A549 (cell line): ENCODE measurements at regions not wholly inside any gene's neighbourhood (a gene's known extent, or its start where the extent isn't known, plus 50 kb on each side); places are given as distances from the start of the nearest gene placed in this dataset.

ENCODE experiments used
- ATAC-seq, 2 experiments: fragments of 200-7000 bp in 1 of 2; fragments of >200 bp in 1 of 2; cut with Nextera tagmentation in 1 of 2; cut with Tn5 transposase in 1 of 2; 3 replicates each; pipeline versions ENCODE4 v1.8.0 to v1.9.1; 2018 to 2020; ENCODE audit warnings: mild to moderate bottlenecking in 1 of 2, moderate library complexity in 1 of 2
- CTCF ChIA-PET: fragments of 300-600 bp; sonication (Branson Sonifier 250); formaldehyde crosslinking; extraction: SDS; loops from one replicate; lab custom pipeline; 2021; ENCODE audit warnings: antibody characterized with exemption, inconsistent platforms; lab: Yijun Ruan, JAX
- POLR2A ChIA-PET: fragments of 350-600 bp; formaldehyde crosslinking; extraction: SDS; loops from one replicate; lab custom pipeline; 2021; ENCODE audit warnings: antibody characterized with exemption, inconsistent platforms; lab: Yijun Ruan, JAX
- DNase-seq, 2 experiments: peaks; one replicate each; pipeline versions ENCODE4 v3.0.0 to v3.0.0-alpha.2; 2011 to 2016; ENCODE audit warnings: low read depth in 1 of 2, low spot score in 1 of 2
- FAIRE-seq: peaks from 2 replicates; lab custom pipeline; 2011; peaks lifted over from hg19 to GRCh38; lab: Jason Lieb, UNC
- H3K27ac ChIP-seq, 2 experiments: fragments of >200 bp; sonication (Bioruptor Twin); formaldehyde crosslinking; 3 replicates each; pipeline ENCODE4 v1.5.1; 2016 to 2017
- H3K4me1 ChIP-seq: fragments of >200 bp; sonication (Bioruptor Twin); formaldehyde crosslinking; 3 replicates; pipeline ENCODE4 v1.6.1; 2016
- H3K4me2 ChIP-seq: fragments of >200 bp; sonication (Bioruptor Twin); formaldehyde crosslinking; 3 replicates; pipeline ENCODE4 v1.6.1; 2016
- H3K4me3 ChIP-seq: fragments of >200 bp; sonication (Bioruptor Twin); formaldehyde crosslinking; 3 replicates; pipeline ENCODE4 v1.5.1; 2016
- H3K9me3 ChIP-seq: fragments of >200 bp; sonication (Bioruptor Twin); formaldehyde crosslinking; 3 replicates; pipeline ENCODE4 v1.6.1; 2016
- CBX2 ChIP-seq: fragments of 200-600 bp; sonication (generic); IDR thresholded peaks from 2 replicates; pipeline ENCODE4 v1.6.1; 2016; ENCODE audit warnings: low read depth, mild to moderate bottlenecking, borderline replicate concordance
- CEBPB ChIP-seq, 2 experiments: fragments of >200 bp in 1 of 2; sonication (Bioruptor Twin) in 1 of 2; formaldehyde crosslinking in 1 of 2; IDR thresholded peaks; 2 replicates each; pipeline ENCODE4 v1.6.1; 2012 to 2016
- EHF ChIP-seq: fragments of 250-450 bp; sonication (Bioruptor Pico); IDR thresholded peaks from 2 replicates; pipeline ENCODE4 v1.5.0; 2020; ENCODE audit warnings: mild to moderate bottlenecking
- FOSB ChIP-seq: fragments of 250-450 bp; sonication (Bioruptor Pico); IDR thresholded peaks from 2 replicates; pipeline ENCODE4 v1.5.0; 2020; ENCODE audit warnings: mild to moderate bottlenecking, moderate library complexity
- FOXS1 ChIP-seq: fragments of 250-450 bp; sonication (Bioruptor Pico); IDR thresholded peaks from 2 replicates; pipeline ENCODE4 v1.5.0; 2020; ENCODE audit warnings: mild to moderate bottlenecking, moderate library complexity
- GATA3 ChIP-seq: IDR thresholded peaks from 2 replicates; pipeline ENCODE4 v1.6.1; 2012; ENCODE audit warnings: borderline replicate concordance
- HOXB5 ChIP-seq: fragments of 250-450 bp; sonication (Bioruptor Pico); IDR thresholded peaks from 2 replicates; pipeline ENCODE4 v1.5.0; 2020; ENCODE audit warnings: mild to moderate bottlenecking, moderate library complexity
- KDM5A ChIP-seq: fragments of 200-600 bp; sonication (generic); IDR thresholded peaks from 2 replicates; pipeline ENCODE4 v1.6.1; 2016; ENCODE audit warnings: antibody characterized with exemption, mild to moderate bottlenecking
- MAFK ChIP-seq: fragments of 450-650 bp; IDR thresholded peaks from 2 replicates; pipeline ENCODE4 v1.6.1; 2014; ENCODE audit not compliant: partially characterized antibody
- NPAS2 ChIP-seq: fragments of 250-450 bp; sonication (Bioruptor Pico); IDR thresholded peaks from 2 replicates; pipeline ENCODE4 v1.8.0; 2022; ENCODE audit warnings: mild to moderate bottlenecking, moderate library complexity, borderline replicate concordance
- RAD21 ChIP-seq, 2 experiments: fragments of >200 bp in 1 of 2; sonication (Bioruptor Twin) in 1 of 2; formaldehyde crosslinking in 1 of 2; IDR thresholded peaks in 1 of 2; conservative IDR thresholded peaks in 1 of 2; 2 replicates in 1 of 2; 3 replicates in 1 of 2; pipeline ENCODE4 v1.6.1; 2012 to 2018; ENCODE audit warnings: inconsistent platforms in 1 of 2
- RFX5 ChIP-seq: fragments of 450-650 bp; IDR thresholded peaks from 2 replicates; pipeline ENCODE4 v1.7.1; 2014; ENCODE audit warnings: antibody characterized with exemption, mild to moderate bottlenecking, moderate library complexity
- SREBF2 ChIP-seq: fragments of 450-650 bp; IDR thresholded peaks from 2 replicates; pipeline ENCODE4 v1.6.1; 2014; ENCODE audit warnings: mild to moderate bottlenecking, moderate library complexity
- ZNF302 ChIP-seq: fragments of 250-450 bp; sonication (Bioruptor Pico); IDR thresholded peaks from 2 replicates; pipeline ENCODE4 v1.9.0; 2021; ENCODE audit warnings: inconsistent platforms, mild to moderate bottlenecking, moderate library complexity
- WGBS: methylation state at CpG from one replicate; pipeline ENCODE4 v1.1.6; 2017; ENCODE audit errors: missing lambda C conversion rate; 5-methylcytosine and 5-hydroxymethylcytosine counted together
- TF ChIP-seq, protein P1 (sequence below): fragments of >200 bp; sonication (Bioruptor Twin); formaldehyde crosslinking; IDR thresholded peaks from 3 replicates; pipeline ENCODE4 v1.5.1; 2016
- TF ChIP-seq, protein P2 (sequence below): IDR thresholded peaks from 2 replicates; pipeline ENCODE4 v1.6.1; 2012; ENCODE audit warnings: low read depth, borderline replicate concordance
- TF ChIP-seq, protein P3 (sequence below): fragments of >200 bp; sonication (Bioruptor Twin); formaldehyde crosslinking; IDR thresholded peaks from 2 replicates; pipeline ENCODE4 v1.6.1; 2016
- TF ChIP-seq, protein P4 (sequence below): fragments of 450-650 bp; IDR thresholded peaks from 2 replicates; pipeline ENCODE4 v1.6.1; 2014; ENCODE audit warnings: antibody characterized with exemption
- TF ChIP-seq, protein P5 (sequence below): fragments of 200-600 bp; sonication (generic); IDR thresholded peaks from 2 replicates; pipeline ENCODE4 v1.6.1; 2016; ENCODE audit warnings: antibody characterized with exemption, mild to moderate bottlenecking, moderate library complexity
- TF ChIP-seq, protein P6 (sequence below): IDR thresholded peaks from 2 replicates; pipeline ENCODE4 v1.6.1; 2012

DNA sequence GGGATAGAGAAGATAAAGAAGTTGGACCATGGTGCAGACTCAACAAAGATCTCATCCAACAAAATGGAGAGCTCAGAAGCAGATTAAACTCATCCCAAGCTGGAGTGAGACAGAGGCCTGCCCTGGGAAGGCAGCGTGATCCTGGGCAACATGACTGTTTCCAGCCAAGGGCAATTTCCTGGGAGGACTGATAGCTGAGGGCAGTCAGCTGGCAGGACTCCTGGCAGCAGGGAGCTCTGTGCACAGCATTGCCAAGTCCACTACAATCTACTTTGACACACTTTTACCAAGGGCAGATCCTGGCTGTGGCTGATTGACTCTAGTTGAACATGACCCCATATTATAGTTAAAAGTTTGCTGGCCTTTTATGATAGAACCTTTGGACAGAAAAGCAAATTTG is 357.3 kb upstream of the RASGEF1B start:
- H3K9me3 ChIP-seq, result no peaks in the 10 kb centered on the region
- CTCF ChIA-PET, result no interaction called here

DNA sequence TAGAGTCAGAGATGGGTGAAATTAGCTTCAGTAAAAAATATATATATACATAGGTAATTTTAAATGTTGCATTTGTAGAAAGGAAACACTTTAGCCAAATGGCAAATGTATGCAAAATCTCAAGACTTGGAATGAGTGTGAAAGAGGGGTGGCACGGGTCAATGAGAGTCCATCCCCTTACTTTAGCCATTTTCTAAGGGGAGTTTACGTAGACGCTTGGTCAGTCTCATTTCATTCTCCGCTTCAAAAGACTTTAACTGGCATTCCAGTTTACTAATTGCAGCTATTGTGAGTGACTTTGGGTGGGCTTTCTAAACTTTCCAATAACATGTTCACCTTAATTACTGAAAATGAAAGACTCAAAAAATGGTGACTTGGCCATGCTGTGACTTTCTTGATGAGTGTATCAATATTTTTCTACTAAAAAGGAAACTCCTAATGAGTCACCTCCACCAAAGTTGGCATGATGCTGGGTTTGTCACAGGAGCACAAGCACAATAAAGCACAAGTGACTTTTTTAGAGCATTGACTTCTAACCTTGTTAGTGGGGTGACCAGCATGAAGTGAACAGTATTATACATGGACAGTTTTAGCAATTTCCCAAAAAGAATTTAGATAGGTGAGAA is 356.0 kb upstream of the RASGEF1B start:
- ChIA-PET POLR2A (no interaction called here), CTCF (no interaction called here)
- H3K4me2 ChIP-seq, result no peak overlapping the region
- H3K9me3 ChIP-seq, result no peaks in the 10 kb centered on the region
- H3K4me3 ChIP-seq, result no peak overlapping the region
- H3K27ac ChIP-seq, result no peak overlapping the region
- no peaks in the 10 kb centered on the region for H3K4me1 ChIP-seq
- ATAC-seq, result no peak
- 68% methylated on average over 4 of the region's 4 CpGs for WGBS
- DNase-seq, result no peak
- TF ChIP-seq CEBPB (IDR thresholded peaks at IDR 0.05), result no peak
- no peak for TF ChIP-seq FOXS1 (CRISPR knock-in tag)
- TF ChIP-seq, protein P1, sequence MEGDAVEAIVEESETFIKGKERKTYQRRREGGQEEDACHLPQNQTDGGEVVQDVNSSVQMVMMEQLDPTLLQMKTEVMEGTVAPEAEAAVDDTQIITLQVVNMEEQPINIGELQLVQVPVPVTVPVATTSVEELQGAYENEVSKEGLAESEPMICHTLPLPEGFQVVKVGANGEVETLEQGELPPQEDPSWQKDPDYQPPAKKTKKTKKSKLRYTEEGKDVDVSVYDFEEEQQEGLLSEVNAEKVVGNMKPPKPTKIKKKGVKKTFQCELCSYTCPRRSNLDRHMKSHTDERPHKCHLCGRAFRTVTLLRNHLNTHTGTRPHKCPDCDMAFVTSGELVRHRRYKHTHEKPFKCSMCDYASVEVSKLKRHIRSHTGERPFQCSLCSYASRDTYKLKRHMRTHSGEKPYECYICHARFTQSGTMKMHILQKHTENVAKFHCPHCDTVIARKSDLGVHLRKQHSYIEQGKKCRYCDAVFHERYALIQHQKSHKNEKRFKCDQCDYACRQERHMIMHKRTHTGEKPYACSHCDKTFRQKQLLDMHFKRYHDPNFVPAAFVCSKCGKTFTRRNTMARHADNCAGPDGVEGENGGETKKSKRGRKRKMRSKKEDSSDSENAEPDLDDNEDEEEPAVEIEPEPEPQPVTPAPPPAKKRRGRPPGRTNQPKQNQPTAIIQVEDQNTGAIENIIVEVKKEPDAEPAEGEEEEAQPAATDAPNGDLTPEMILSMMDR, result no peak
- no peak for TF ChIP-seq HOXB5 (CRISPR knock-in tag)
- FAIRE-seq, result no peak

More for the DNA sequence above, 357.3 kb upstream of the RASGEF1B start:
- no peak for TF ChIP-seq EHF
- no peak for TF ChIP-seq FOSB
- TF ChIP-seq, protein P2, sequence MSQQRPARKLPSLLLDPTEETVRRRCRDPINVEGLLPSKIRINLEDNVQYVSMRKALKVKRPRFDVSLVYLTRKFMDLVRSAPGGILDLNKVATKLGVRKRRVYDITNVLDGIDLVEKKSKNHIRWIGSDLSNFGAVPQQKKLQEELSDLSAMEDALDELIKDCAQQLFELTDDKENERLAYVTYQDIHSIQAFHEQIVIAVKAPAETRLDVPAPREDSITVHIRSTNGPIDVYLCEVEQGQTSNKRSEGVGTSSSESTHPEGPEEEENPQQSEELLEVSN, result no peak
- TF ChIP-seq KDM5A, result no peak
- TF ChIP-seq, protein P1, result no peak
- no peak for TF ChIP-seq CBX2
- TF ChIP-seq, protein P3, sequence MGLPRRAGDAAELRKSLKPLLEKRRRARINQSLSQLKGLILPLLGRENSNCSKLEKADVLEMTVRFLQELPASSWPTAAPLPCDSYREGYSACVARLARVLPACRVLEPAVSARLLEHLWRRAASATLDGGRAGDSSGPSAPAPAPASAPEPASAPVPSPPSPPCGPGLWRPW, result no peak
- no peak for TF ChIP-seq GATA3
- TF ChIP-seq, protein P4, sequence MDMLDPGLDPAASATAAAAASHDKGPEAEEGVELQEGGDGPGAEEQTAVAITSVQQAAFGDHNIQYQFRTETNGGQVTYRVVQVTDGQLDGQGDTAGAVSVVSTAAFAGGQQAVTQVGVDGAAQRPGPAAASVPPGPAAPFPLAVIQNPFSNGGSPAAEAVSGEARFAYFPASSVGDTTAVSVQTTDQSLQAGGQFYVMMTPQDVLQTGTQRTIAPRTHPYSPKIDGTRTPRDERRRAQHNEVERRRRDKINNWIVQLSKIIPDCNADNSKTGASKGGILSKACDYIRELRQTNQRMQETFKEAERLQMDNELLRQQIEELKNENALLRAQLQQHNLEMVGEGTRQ, result no peak
- no peaks in the 10 kb centered on the region for H3K4me1 ChIP-seq
- POLR2A ChIA-PET, result no interaction called here
- no peak for ATAC-seq
- 17% methylated on average over 1 of the region's 1 CpG for WGBS
- DNase-seq, result no peak
- no peak overlapping the region for H3K4me2 ChIP-seq
- no peak overlapping the region for H3K27ac ChIP-seq
- no peak for FAIRE-seq
- no peak overlapping the region for H3K4me3 ChIP-seq

DNA sequence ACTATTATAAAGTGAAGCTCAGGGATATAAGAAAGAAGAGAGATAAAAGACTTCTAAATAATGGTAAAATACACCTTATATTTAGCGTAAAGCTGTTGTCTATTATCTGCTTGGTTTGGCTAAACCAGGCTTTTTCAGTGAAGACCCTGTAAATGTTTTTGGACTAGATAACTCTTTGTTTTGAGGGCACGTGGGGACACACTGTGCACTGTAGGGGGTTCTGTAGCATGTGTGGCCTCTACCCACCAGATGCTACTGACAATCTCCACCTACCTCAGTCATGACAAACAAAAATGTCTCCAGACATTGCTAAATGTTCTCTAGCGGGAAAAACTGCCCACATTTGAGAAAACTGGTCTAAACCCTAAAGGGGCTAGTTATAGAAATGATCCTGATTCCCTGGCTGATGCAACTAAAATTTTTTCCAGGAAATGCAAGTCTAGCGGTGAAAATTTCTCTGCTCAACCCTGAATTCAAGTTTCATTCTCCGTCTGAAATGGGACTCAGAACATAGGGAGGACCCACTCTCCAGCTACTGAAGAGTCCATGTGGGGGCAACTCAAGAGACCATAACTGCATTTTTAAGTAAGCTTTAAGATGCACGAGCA is 355.2 kb upstream of the RASGEF1B start:
- Histone ChIP-seq H3K27ac (no peak overlapping the region), H3K4me1 (no peaks in the 10 kb centered on the region), H3K9me3 (no peaks in the 10 kb centered on the region), H3K4me3 (no peak overlapping the region), H3K4me2 (no peak overlapping the region)
- ATAC-seq (no peak), FAIRE-seq (no peak), DNase-seq (no peak)
- POLR2A ChIA-PET, result no interaction called here
- CTCF ChIA-PET, result no interaction called here
- WGBS, result 9% methylated on average over 6 of the region's 6 CpGs
- TF ChIP-seq NPAS2 (CRISPR knock-in tag) (no peak), RFX5 (no peak), FOSB (no peak), MAFK (no peak), RAD21 (conservative IDR thresholded peaks at IDR 0.05 in 1 of 2, IDR thresholded peaks at IDR 0.05 in 1 of 2) (no peak), ZNF302 (no peak), SREBF2 (no peak)
- TF ChIP-seq, protein P5, sequence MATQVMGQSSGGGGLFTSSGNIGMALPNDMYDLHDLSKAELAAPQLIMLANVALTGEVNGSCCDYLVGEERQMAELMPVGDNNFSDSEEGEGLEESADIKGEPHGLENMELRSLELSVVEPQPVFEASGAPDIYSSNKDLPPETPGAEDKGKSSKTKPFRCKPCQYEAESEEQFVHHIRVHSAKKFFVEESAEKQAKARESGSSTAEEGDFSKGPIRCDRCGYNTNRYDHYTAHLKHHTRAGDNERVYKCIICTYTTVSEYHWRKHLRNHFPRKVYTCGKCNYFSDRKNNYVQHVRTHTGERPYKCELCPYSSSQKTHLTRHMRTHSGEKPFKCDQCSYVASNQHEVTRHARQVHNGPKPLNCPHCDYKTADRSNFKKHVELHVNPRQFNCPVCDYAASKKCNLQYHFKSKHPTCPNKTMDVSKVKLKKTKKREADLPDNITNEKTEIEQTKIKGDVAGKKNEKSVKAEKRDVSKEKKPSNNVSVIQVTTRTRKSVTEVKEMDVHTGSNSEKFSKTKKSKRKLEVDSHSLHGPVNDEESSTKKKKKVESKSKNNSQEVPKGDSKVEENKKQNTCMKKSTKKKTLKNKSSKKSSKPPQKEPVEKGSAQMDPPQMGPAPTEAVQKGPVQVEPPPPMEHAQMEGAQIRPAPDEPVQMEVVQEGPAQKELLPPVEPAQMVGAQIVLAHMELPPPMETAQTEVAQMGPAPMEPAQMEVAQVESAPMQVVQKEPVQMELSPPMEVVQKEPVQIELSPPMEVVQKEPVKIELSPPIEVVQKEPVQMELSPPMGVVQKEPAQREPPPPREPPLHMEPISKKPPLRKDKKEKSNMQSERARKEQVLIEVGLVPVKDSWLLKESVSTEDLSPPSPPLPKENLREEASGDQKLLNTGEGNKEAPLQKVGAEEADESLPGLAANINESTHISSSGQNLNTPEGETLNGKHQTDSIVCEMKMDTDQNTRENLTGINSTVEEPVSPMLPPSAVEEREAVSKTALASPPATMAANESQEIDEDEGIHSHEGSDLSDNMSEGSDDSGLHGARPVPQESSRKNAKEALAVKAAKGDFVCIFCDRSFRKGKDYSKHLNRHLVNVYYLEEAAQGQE, result no peak
- TF ChIP-seq, protein P4, result no peak
- TF ChIP-seq, protein P6, sequence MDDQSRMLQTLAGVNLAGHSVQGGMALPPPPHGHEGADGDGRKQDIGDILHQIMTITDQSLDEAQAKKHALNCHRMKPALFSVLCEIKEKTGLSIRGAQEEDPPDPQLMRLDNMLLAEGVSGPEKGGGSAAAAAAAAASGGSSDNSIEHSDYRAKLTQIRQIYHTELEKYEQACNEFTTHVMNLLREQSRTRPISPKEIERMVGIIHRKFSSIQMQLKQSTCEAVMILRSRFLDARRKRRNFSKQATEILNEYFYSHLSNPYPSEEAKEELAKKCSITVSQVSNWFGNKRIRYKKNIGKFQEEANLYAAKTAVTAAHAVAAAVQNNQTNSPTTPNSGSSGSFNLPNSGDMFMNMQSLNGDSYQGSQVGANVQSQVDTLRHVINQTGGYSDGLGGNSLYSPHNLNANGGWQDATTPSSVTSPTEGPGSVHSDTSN, result no peak
